Hepatocyte (in vitro differentiated cells): ENCODE measurements at regions not wholly inside any gene's neighbourhood (a gene's known extent, or its start where the extent isn't known, plus 50 kb on each side); places are given as distances from the start of the nearest gene placed in this dataset.

Source experiments
- CTCF ChIP-seq: fragments of 200-600 bp; sonication (generic); IDR thresholded peaks from 2 replicates; pipeline ENCODE4 v1.5.1; 2016; ENCODE audit warnings: antibody characterized with exemption, mild to moderate bottlenecking; ENCODE audit not compliant: poor library complexity
- EZH2 ChIP-seq: fragments of 200-600 bp; sonication (generic); IDR thresholded peaks from 2 replicates; pipeline ENCODE4 v1.6.1; 2016; ENCODE audit warnings: antibody characterized with exemption, mild to moderate bottlenecking, borderline replicate concordance
- EZH2phosphoT487 ChIP-seq: fragments of 200-600 bp; sonication (generic); IDR thresholded peaks from one replicate; pipeline ENCODE4 v1.6.1; 2018; ENCODE audit warnings: antibody characterized with exemption, mild to moderate bottlenecking, low read depth, moderate library complexity; ENCODE audit not compliant: unreplicated experiment, severe bottlenecking

GRCh38 chr2:116537811-116538210 lies 1276.7 kb upstream of the DDX18 start:
- TF ChIP-seq CTCF (no peak), EZH2phosphoT487 (no peak), EZH2 (no peak)
